SHP77 (cell line): ENCODE measurements at regions not wholly inside any gene's neighbourhood (a gene's known extent, or its start where the extent isn't known, plus 50 kb on each side); places are given as distances from the start of the nearest gene placed in this dataset.
"Not testable (repeated sequence)": the region's sequence is repeated elsewhere in the genome, so short reads cannot be mapped to it uniquely, and the experiment has no call there.

Source experiments
- DNase-seq, 2 experiments: peaks; one replicate each; lab custom pipeline; 2025; lab: John Stamatoyannopoulos, UW

DNA sequence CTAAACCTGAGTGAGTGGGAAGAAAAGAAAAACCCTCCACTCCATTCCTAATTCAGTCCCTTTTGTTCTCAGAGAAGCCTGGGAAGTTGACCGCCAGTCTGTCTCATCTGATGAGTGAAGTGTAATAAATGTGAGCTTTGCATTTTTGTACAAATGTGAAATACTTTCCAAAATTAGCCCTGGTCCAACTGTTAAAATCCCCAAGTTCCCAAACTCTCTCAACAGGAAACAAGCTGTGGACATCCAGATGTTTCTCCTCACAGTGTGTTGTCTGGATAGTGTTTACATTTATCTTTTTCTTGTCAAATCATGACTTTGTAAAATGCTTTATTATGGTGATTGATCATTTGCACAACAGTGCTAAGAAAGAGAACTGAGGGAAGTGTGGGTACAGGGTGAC is 145.1 kb downstream of the TM2D1 start:
- DNase-seq, result no peak

DNA sequence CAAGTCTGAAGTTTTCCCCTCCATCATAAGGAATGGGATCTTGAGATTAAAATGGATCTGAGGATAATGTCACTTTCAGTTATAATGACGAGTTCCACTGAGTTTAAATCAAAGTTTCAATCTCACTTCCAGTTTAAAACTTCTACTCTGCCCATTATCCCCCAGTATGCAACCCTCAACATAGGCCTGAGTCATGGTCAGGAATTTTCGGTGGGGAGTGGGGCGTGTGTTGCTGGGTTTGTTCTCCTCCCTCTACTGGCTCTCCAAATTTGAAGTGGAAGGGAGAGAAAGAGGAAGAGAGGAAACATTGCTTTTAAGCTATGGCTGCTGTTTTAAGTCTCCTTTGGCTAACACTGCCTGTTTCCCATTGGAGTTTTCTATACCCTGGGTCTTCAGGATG is 152.9 kb downstream of the TM2D1 start:
- no peak for DNase-seq

DNA sequence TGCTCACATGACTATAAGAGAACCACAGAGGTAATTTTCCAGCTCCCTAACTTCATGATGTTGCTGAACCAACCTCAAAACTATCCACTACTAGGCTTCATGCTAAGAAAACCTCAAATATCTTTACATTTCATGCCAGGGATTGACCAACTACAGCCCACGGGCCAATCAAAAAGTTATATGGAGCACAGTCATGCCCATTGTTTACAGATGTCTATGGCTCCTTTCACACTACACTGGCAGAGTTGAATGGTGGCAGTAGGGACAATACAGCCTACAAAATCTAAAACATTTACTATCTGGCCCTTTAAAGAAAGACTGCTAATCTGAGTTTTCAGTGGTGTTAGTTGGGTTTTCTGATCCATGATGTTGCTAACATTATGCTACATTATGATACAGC is 154.8 kb downstream of the TM2D1 start:
- no peak for DNase-seq

DNA sequence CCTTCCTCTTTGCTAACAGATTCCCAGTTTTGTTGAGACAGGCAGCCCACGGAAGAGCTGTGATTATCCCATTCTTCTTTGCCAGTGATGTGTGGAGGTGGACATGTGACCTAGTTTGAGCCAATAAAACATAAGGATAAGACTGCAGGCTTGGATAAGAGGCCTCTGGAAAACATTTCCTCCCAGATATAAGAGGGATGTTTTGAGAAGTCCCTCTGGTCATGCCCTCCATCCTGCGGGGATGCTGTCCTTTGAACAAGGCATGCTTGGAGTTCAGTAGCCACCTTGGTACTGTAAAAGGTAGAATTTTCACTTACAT is 155.7 kb downstream of the TM2D1 start:
- DNase-seq, result peak; percentile 6 to 28

DNA sequence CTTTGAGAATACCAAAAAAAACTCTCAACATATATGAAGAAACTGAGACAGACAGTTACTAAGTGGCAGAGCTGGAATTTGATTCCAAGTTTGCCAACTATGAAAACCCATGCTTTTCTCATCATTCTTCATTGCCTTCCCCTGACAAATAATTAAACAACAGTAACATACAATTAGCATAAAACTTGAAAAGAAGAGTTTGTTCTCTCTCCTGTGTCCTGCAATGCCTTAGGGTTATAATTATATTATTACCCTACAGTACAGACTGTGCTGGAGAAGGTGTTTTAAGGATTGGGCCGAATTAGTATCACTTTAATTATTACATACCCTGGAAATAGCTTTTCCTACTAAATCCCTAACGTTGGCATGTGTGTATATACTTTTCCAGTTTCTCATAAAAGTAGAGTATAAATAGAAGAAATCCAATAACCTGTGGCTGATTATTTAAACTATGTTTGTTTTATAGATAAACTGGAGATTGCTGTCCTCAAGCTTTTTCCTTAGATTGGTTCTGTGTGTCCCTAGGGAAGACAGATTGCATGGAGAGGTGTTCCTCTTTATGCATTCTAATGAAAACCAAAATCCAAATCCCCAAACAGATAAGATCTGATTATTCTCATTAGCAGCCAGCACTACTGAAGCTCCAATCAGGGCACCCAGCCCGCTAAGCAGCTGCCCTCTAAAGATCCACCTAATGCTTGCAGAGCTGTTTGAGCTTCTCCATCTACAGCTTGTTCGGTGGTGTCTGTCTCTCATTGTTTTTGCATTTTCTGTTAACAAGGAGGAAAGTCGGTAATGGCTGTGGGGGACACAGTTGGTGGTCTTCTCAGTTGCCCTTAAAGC is 156.3 kb downstream of the TM2D1 start:
- DNase-seq, result no peak

DNA sequence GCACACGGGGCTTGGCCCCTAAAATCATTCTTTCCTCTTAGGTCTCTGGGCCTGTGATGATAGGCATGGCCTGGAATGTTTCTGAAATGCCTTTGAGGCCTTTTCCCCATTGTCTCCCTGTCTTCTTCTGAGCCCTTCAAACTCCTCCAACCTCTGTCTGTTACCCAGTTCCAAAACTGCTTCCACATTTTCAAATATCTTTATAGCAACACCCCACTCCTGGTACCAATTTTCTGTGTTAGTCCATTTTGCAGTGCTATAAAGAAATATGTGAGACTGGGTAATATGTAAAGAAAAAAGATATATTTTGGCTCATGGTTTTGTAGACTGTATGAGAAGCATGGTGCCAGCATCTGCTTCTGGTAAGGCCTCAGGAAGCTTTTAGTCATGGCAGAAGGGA is 158.8 kb downstream of the TM2D1 start:
- DNase-seq, result no peak

DNA sequence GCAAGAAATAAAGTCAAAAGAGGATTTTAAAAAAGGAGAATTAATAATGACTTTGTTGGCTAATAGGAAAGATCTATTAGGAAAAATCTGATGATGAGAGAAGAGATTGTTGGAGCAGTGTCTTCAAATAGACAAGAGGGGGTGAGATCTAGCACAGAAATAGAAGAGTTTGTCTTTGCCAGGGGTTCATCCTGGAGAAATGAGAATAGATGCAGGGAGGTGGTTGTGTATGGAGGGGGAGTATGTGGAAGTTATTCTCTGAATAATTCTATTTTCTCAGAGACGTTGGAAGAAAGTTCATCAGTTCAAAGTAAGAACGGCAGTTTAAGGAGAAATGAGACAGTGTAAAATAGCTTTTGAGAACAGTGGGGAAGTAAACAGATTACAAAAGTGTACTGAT is 161.3 kb downstream of the TM2D1 start:
- no peak for DNase-seq

DNA sequence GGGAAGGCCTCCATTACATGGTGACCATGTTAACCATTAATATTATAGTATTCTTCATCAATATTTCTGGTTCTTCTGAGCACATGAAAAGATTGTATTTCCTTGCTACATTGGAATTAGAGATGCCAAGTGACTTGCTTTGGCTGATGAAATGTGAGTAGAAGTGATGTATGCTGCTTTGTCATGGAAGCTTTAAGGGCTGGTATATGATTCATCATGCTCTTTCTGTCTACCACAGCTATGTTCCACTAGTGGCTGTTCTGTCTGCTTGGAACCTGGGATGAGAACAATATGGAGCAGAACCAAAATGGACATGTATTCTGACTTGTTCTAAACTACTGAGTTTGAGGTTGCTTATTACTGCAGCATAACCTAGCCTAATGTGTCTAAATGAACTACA is 163.3 kb downstream of the TM2D1 start:
- DNase-seq, result no peak

DNA sequence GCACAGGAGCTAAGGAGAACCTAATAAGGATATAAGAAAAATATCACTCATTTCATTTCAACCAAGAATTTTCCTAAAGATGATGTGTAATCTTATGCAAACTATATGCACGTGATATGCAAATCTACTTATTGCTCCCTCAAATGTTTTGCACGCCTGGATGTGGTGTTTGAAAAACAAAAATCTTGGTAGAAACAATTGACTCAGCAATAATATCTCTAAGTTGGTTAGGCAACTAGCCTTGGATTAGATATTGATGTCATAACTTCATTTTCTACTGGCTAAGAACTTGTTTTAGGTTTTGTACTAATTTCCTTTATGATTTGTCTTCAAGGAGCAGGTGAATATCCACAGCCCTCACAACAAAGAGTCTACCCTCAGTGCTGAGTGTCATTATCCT is 164.6 kb downstream of the TM2D1 start:
- DNase-seq, result no peak

DNA sequence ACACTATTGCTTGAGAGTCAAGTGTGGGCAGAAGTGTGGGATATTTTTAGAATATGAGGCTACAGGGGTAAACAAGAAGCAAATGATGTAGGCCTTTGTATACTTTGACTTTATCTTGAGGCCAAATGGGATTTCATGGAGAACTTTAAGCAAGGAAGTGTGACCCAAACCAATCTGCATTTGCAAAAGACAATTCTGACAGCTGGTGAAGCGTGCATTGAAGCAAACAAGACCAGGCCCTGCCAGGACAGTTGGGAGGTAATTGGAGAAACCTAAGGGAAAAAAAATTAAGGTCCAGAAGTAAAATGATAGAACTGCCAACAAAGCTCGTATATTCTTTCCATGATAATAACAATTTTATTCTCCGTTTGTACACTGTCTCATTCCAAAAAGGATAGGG is 168.3 kb downstream of the TM2D1 start:
- no peak for DNase-seq

DNA sequence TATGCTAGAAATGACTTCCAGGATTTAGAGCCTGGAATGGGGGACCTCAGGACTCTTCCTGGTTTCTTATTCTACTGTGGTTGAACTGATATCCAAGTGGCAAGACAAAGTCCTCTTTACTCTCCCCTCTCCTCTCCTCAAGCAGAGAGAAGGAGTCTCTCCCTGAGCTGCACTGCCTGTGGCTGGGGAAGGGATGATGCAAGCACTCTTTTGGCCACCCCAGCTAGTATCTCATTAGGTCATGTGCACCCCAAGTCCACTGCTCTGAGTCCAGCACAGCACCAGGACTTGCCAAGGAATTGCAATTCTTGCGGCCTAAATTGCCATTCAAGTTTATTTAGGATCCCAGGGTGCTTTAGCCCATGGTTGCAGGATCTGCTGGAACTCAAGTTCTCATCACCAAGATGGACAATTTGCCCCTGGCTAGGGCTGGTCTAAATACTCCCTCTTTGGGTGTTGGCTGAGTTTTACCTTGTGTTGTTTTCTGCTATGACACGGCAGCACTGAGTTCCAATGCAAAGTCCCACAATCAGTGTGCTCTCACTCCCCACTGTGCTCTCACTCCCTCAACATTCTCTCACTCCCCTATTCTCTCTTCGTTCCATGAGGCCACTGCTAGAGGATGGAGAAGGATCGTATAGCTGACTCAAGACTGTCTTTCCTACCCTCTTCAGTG is 172.2 kb downstream of the TM2D1 start:
- DNase-seq, result no peak

DNA sequence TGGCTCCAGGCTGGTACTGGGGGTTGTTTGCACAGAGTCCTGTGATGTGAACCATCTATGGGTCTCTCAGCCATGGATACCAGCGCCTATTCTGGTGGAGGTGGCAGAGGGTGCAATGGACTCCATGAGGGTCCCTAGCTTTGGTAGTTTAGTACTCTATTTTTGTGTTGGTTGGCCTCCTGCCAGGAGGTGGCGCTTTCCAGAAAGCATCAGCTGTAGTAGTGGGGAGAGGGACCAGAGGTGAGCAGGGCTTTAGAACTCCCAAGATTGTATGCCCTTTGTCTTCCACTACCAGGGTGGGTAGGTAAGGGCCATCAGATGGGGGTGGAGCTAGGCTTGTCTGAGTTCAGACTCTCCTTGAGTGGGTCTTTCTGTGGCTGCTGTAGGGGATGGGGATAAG is 177.6 kb downstream of the TM2D1 start:
- not testable (repeated sequence) for DNase-seq

DNA sequence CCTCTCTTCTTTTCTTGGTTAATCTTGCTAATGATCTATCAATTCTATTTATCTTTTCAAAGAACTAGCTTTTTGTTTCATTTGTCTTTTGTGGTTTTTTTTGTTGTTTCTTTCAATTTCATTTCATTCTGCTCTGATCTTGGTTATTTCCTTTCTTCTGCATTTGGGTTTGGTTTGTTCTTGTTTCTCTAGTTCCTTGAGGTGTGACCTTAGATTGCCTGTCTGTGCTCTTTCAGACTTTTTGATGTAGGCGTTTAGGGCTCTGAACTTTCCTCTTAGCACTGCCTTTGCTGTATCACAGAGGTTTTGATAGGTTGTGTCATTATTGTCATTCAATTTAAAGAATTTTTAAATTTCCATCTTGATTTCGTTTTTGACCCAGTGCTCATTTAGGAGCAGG is 180.1 kb downstream of the TM2D1 start:
- DNase-seq, result not testable (repeated sequence)

DNA sequence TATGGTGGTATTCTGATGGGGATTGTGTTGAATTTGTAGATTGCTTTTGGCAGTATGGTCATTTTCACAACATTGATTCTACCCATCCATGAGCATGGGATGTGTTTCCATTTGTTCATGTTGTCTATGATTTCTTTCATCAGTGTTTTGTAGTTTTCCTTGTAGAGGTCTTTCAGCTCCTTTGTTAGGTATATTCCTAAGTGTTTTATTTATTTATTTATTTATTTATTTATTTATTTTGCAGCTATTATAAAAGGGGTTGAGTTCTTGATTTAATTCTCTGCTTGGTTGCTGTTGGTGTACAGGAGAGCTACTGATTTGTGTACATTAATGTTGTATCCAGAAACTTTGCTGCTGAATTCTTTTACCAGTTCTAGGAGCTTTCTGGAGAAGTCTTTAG is 181.4 kb downstream of the TM2D1 start:
- not testable (repeated sequence) for DNase-seq

DNA sequence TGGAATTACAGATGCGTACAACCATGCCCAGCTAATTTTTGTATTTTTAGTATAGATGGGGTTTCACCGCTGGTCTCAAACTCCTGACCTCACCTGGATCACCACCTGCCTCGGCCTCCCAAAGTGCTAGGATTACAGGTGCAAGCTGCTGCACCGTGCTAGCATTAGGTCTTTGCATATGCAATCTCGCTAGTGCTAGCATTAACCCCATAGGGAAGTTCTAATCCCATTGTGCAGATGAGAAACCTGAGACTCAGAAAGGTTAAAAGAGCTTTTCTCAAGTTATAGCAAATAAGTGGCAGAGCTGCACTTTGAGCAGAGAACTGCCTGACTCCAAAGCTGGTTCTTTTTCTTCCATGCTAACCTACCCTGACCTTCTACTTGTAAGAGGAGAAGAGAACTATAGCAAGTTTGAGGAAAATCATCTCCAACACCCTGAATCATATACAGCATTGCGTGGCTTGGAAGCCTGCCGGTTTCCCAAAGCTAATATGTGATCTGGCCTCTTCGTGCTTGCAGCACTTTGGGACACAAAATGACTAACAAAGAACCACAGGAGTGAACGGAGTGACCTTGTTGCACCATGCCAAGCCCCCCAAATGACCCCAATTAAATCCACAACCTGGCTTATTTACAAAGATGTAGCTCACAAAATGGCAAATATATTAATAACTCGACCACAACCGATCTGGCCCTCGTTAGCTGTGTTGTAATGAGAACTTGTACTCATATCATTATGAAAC is 185.1 kb downstream of the TM2D1 start:
- DNase-seq, result no peak

DNA sequence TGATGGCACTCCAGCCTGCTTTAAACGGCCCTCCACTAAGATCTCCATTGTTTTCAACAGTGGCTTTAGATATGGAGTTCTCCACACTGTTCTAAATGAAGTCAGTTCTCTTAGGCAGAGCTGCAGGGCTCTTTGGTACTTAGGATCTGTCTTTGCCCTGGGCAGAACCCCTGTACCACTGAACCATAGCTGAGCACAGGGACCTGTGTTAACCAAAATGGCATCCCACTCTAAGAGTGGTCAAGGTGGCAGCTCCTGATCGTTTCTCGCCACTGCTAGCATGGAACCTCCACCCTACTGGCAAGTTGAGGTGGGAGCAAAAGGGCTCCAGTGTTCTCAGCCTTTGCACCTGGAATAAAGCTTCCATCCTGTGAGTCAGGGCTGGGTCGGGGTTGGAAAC is 186.7 kb downstream of the TM2D1 start:
- no peak for DNase-seq

DNA sequence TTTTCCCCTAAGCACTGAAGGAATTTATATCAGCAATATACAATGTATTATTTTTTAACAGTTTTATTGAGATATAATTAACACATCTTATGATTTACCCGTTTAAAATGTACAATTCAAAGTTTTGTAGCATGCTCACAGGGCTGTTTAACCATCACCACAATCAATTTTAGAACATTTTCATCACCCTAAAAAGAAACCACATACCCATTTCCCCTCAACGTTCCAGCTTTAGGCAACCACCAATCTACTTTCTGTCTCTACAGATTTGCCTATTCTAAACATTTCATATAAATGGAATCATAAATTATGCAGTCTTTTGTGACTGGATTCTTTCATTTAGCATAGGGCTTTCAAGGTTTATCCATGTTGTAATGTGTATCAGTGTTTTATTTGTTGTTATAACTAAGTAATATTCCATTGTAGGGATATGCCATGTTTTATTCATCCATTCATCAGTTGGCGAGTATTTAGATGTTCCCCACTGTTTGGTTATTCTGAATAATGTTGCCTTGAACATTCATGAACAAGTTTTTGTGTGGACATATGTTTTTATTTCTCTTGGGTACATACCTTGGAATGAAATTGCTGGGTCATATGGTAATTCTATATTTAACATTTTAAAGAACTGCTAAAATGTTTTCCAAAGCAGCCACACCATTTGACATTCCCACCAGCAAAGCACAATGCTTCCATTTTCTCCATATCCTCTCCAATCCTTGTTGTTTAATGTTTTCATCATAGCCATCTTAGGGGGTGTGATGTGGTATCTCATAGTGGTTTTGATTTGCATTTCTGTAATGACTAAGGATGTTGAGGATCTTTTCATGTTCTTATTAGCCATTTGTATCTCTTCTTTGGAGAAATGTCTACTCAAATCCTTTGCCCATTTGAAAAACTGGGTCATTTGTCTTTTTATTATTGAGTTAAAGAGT is 188.5 kb downstream of the TM2D1 start:
- no peak for DNase-seq

DNA sequence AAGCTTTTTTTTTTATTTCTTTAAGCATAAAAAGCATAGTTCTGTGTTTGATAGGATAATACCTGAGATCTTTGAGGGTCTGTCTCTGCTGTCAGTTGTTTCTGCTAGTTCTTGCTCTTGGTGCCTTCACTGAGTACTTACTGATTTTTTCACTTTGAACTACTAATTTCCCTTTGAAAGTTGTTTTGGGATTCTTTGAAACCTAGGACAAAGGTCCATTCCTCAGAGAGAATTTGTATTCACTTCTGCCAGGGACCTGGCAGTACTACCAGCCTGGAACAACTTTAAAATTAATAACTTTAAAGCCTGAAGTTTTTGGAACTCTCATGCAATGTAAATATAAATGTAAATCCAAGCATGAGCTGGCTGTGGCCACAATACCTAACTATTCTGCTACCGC is 190.1 kb downstream of the TM2D1 start:
- no peak for DNase-seq

DNA sequence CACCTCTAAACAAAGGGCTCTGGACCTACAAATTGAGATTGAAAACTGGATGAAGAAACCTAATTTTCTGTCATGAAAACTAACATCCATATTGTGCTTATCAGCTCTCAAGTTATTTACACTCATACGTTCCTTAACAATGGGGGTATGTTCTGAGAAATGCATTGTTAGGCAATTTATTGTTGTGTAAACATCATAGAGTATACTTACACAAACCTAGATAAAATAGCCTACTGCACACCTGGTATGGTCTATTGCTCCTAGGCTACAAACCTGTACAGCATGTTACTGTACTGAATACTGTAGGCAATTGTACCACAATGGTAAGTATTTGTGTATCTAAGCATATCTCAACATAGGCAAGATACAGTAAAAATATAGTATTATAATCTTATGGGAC is 191.4 kb downstream of the TM2D1 start:
- DNase-seq, result no peak

DNA sequence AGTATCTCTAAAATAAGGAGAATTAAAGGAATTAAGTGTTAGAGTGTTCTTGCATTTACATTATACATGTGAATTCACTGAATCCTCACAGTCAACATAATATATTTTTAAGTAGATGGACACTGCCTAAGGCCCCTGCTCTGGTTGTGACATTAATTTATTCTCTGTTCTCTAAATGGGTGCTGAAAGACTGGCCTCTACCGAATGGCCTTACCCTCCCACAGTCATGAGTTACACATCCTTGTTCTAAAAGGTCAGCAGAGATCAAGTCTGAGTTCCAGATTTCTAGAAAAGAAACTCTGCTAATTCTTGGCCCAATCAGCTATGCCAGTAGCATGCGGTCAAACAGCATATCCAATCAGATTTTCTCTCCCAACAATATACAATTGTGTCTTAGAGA is 193.2 kb downstream of the TM2D1 start:
- no peak for DNase-seq

DNA sequence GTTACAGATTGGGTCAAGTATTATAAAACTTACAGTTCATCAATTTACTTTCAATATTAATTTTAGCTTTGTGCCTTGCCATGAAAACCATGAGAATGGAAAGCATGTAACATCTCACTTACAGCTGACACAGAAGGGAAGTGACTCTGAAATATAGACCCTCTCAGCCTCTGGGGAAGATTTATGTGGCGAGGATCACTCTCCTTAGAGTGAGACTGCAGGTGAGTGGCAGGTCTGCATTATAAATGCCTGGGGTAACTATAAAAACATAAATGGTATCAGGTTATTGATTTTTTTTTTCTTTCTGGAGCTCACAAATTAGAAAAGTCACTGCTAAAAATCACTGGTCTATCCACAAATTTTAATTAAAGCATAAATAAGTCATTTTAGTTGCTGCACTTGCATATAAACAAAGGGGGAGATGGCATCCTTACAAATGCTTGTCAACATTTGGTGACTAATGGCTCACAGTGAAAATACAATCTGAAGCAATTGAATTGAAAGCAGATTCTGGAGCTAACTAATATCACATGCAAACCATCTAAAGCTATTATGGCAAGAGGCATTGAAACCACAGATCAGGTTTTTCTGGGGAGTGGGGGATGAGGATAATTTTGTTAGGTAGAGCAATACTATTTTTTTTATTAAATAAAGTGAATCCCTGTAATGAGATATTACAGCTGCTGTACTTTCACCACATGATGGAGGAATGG is 200.9 kb downstream of the TM2D1 start:
- no peak for DNase-seq
